Neural crest cell (in vitro differentiated cells): ENCODE measurements at regions not wholly inside any gene's neighbourhood (a gene's known extent, or its start where the extent isn't known, plus 50 kb on each side); places are given as distances from the start of the nearest gene placed in this dataset.

ENCODE experiments used
- DNase-seq: peaks from one replicate; pipeline ENCODE4 v3.0.0; 2021; ENCODE audit warnings: low read depth, mixed read lengths, low spot score
- H3K27ac Mint-ChIP-seq: one replicate; pipeline ENCODE4 v1.8.0; 2021; ENCODE audit warnings: mild to moderate bottlenecking, mixed read lengths; ENCODE audit not compliant: unreplicated experiment
- H3K27me3 Mint-ChIP-seq: 2 replicates; pipeline ENCODE4 v1.8.0; 2021; ENCODE audit warnings: low read depth, mild to moderate bottlenecking, mixed read lengths
- H3K36me3 Mint-ChIP-seq: 2 replicates; pipeline ENCODE4 v1.8.0; 2021; ENCODE audit warnings: low read depth, mild to moderate bottlenecking, mixed read lengths
- H3K4me1 Mint-ChIP-seq: 2 replicates; pipeline ENCODE4 v1.8.0; 2021; ENCODE audit warnings: mixed read lengths
- H3K4me3 Mint-ChIP-seq: one replicate; pipeline ENCODE4 v1.8.0; 2021; ENCODE audit warnings: mild to moderate bottlenecking, mixed read lengths
- H3K9me3 Mint-ChIP-seq: 2 replicates; pipeline ENCODE4 v1.8.0; 2021; ENCODE audit warnings: mixed read lengths
- CTCF ChIP-seq: fragments of 200-600 bp; sonication (generic); conservative IDR thresholded peaks from 2 replicates; pipeline ENCODE4 v1.5.0; 2021; ENCODE audit warnings: antibody characterized with exemption, mild to moderate bottlenecking

GRCh38 chr18:47490882-47491281 is 239.4 kb upstream of the SKOR2 start:
- H3K4me3 Mint-ChIP-seq = no peak overlapping the region
- H3K9me3 Mint-ChIP-seq = no peaks in the 10 kb centered on the region
- no peaks in the 10 kb centered on the region for H3K36me3 Mint-ChIP-seq
- no peak for DNase-seq
- H3K27me3 Mint-ChIP-seq = peaks cover 8% of the 10 kb centered on the region
- H3K4me1 Mint-ChIP-seq = no peaks in the 10 kb centered on the region
- no peak overlapping the region for H3K27ac Mint-ChIP-seq
- TF ChIP-seq CTCF = no peak

DNA sequence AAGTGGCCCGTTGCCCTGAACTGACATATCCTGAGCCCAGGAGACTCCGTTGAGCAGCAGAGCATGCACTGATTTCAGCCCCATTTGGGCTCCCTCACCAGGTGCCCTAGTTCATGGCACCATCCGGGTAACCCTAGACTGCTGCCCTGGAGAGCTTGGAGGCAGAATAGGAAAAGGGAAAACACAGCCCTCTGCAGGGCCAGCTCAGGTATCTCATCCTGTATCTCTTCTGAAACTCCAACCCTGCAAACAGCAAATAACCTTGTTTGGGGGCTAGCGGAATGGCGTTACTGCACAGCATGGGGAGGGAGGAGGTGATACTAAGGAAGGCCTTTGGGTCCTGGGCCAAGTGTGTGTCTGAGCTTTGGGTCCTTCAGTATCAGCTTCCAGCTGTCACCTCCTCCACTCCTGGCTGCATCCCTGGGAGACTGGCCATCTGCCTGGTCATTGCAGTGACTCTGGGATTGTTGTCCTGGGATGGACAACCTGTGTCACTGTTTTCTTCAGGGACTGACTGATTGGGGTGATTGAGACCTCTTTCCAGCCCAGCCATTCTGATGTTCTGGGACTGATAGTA is 233.8 kb upstream of the SKOR2 start:
- no peak for TF ChIP-seq CTCF
- no peak overlapping the region for H3K27ac Mint-ChIP-seq
- peaks cover 38% of the 10 kb centered on the region for H3K27me3 Mint-ChIP-seq
- H3K9me3 Mint-ChIP-seq = no peaks in the 10 kb centered on the region
- DNase-seq = no peak
- H3K4me3 Mint-ChIP-seq = no peak overlapping the region
- H3K36me3 Mint-ChIP-seq = no peaks in the 10 kb centered on the region
- no peaks in the 10 kb centered on the region for H3K4me1 Mint-ChIP-seq

DNA sequence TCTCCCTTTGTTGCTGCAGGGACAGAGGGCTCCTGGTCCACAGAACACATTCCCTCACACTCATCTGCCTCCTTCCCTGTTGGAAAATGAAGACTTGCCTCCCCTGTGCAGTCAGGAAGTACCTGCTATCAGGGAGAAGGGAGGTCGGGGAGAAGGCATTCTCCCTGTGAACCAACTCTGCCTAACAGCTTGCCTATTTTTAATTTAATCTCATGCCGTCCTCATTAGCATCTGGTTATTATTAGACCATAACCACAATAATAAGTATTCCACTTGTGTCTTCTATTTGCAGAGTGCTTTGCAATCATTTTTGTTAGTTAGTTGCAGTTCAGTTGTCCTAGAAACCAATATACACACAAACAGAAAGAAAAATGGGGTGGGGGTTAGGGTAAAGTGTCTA is 232.6 kb upstream of the SKOR2 start:
- peaks cover 42% of the 10 kb centered on the region for H3K27me3 Mint-ChIP-seq
- no peaks in the 10 kb centered on the region for H3K9me3 Mint-ChIP-seq
- no peak for TF ChIP-seq CTCF
- H3K4me1 Mint-ChIP-seq = no peaks in the 10 kb centered on the region
- no peak overlapping the region for H3K27ac Mint-ChIP-seq
- DNase-seq = no peak
- H3K4me3 Mint-ChIP-seq = no peak overlapping the region
- no peaks in the 10 kb centered on the region for H3K36me3 Mint-ChIP-seq

DNA sequence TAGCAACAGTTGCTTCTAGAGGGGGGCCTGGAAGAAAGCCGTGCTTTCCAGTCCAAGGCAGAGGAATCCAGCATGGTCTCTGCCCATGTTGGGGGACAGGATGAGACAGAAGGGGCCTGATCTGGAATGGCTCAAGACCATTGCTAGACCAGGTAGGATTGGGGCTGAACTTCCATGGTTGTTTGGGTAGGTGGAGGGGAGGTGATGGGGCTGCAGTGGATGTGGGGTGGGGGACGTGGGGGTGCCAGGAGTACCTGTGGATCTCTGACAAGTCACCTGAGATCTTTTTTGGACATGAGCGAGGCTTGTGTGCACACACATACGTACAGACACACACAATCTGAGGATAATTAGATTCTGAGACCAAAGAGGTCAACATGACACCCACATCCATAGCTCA is 228.7 kb upstream of the SKOR2 start:
- H3K36me3 Mint-ChIP-seq = no peaks in the 10 kb centered on the region
- no peak for TF ChIP-seq CTCF
- H3K4me1 Mint-ChIP-seq = no peaks in the 10 kb centered on the region
- H3K9me3 Mint-ChIP-seq = no peaks in the 10 kb centered on the region
- no peak overlapping the region for H3K27ac Mint-ChIP-seq
- no peak for DNase-seq
- peaks cover 61% of the 10 kb centered on the region for H3K27me3 Mint-ChIP-seq
- no peak overlapping the region for H3K4me3 Mint-ChIP-seq

DNA sequence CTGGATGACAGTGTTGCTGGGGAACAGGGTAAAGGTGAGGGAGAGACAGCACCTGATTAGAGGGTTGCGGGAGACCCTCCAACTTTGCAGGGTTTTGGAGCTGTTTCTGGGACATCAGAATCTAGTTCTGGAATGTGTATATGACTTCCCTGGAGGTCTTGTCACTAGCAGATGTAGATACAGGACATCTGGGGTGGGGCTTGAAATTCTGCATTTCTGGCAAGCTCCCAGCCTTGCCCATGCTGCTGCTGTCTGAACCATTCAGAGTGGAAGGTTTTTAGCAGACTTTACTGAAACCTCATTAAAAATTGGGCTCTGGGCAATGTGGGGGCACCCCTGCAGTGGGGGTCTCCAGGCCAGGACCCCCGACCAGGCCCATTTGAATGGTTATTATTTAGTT is 220.3 kb upstream of the SKOR2 start:
- Mint-ChIP-seq H3K4me1 (no peaks in the 10 kb centered on the region), H3K27ac (no peak overlapping the region), H3K4me3 (no peak overlapping the region), H3K27me3 (peaks cover 27% of the 10 kb centered on the region), H3K36me3 (no peaks in the 10 kb centered on the region), H3K9me3 (no peaks in the 10 kb centered on the region)
- TF ChIP-seq CTCF = no peak
- DNase-seq = no peak

DNA sequence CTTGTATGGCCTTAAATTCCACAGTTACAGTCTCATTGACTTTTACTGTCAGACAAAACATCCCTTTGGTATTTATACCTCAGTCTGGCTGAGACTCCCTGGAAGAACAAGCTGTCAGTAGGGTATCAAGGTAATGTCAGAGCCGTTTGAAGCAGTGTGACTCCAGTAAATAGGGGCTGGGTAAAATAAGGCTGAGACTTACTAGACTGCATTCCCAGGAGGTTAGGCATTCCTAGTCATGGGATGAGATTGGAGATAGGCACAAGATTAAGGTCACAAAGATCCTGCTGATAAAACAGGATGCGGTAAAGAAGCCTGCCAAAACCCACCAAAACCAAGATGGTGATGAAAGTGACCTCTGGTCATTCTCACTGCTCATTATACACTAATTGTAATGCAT is 219.5 kb upstream of the SKOR2 start:
- H3K4me1 Mint-ChIP-seq = no peaks in the 10 kb centered on the region
- H3K36me3 Mint-ChIP-seq = no peaks in the 10 kb centered on the region
- DNase-seq = no peak
- no peak overlapping the region for H3K4me3 Mint-ChIP-seq
- no peak for TF ChIP-seq CTCF
- H3K9me3 Mint-ChIP-seq = no peaks in the 10 kb centered on the region
- H3K27ac Mint-ChIP-seq = no peak overlapping the region
- H3K27me3 Mint-ChIP-seq = peaks cover 18% of the 10 kb centered on the region
